Mammary epithelial cell (primary cell): ENCODE measurements at regions not wholly inside any gene's neighbourhood (a gene's known extent, or its start where the extent isn't known, plus 50 kb on each side); places are given as distances from the start of the nearest gene placed in this dataset.

Experiments
- CTCF ChIP-seq, 2 donors: IDR thresholded peaks in 1 of 2; conservative IDR thresholded peaks in 1 of 2; 2 replicates each; pipeline ENCODE4 v1.5.1; 2011 to 2012; ENCODE audit warnings: inconsistent platforms in 2 of 2, low read length in 2 of 2, mild to moderate bottlenecking in 2 of 2, control low read depth in 1 of 2, low read depth in 1 of 2; ENCODE audit not compliant: insufficient read depth in 1 of 2; ENCODE audit errors: extremely low read depth in 1 of 2
- EZH2 ChIP-seq: IDR thresholded peaks from 2 replicates; pipeline ENCODE4 v1.6.1; 2012; ENCODE audit warnings: low read length, inconsistent platforms, borderline replicate concordance

GRCh38 chr11:11782532-11783110 is 59.2 kb upstream of the USP47 start:
- no peak for TF ChIP-seq EZH2
- no peak for TF ChIP-seq CTCF (conservative IDR thresholded peaks at IDR 0.05 in 1 of 2, IDR thresholded peaks at IDR 0.05 in 1 of 2; ENCODE audit: extremely low read depth in 1 of 2, insufficient read depth in 1 of 2, low read depth in 1 of 2, low read length in 2 of 2)
